ENCODE measurements at regions not wholly inside any gene's neighbourhood (a gene's known extent, or its start where the extent isn't known, plus 50 kb on each side); places are given as distances from the start of the nearest gene placed in this dataset.

GRCh38 chr4:4752025-4752424 is 107.4 kb upstream of the MSX1 start:
- TF ChIP-seq CTCF (IDR thresholded peaks at IDR 0.05) (no peak), POLR2A (IDR thresholded peaks at IDR 0.05) (no peak)

All from esophagus squamous epithelium (tissue), 4 donors.